HG02852 (cell line): ENCODE measurements at regions not wholly inside any gene's neighbourhood (a gene's known extent, or its start where the extent isn't known, plus 50 kb on each side); places are given as distances from the start of the nearest gene placed in this dataset.
A peak's percentile ranks its signal among the peaks of the same experiment; 100 is the strongest.

Experiments used
- ATAC-seq: cut with Tn5 transposase; IDR thresholded peaks from one replicate; pipeline ENCODE4 v1.9.1; 2021; ENCODE audit warnings: mild to moderate bottlenecking, moderate library complexity; ENCODE audit not compliant: unreplicated experiment

- no peak for ATAC-seq
Measured at GRCh38 chrX:58051346-58051745, 141.1 kb upstream of the ZXDA start.

GRCh38 chrX:58044130-58044529 lies 133.9 kb upstream of the ZXDA start:
- ATAC-seq = no peak

- peak; percentile 51 for ATAC-seq
Measured at GRCh38 chrX:58025979-58026378, 115.7 kb upstream of the ZXDA start.

- no peak for ATAC-seq
Measured at GRCh38 chrX:57985951-57986350, 75.7 kb upstream of the ZXDA start.

- ATAC-seq = no peak
Measured at GRCh38 chrX:57984620-57985019, 74.4 kb upstream of the ZXDA start.

GRCh38 chrX:57977992-57978391 lies 67.7 kb upstream of the ZXDA start:
- no peak for ATAC-seq

- no peak for ATAC-seq
Measured at GRCh38 chrX:57964975-57965374, 54.7 kb upstream of the ZXDA start.
